ENCODE measurements at regions not wholly inside any gene's neighbourhood (a gene's known extent, or its start where the extent isn't known, plus 50 kb on each side); places are given as distances from the start of the nearest gene placed in this dataset.
"Not testable (repeated sequence)": the region's sequence is repeated elsewhere in the genome, so short reads cannot be mapped to it uniquely, and the experiment has no call there.

DNA sequence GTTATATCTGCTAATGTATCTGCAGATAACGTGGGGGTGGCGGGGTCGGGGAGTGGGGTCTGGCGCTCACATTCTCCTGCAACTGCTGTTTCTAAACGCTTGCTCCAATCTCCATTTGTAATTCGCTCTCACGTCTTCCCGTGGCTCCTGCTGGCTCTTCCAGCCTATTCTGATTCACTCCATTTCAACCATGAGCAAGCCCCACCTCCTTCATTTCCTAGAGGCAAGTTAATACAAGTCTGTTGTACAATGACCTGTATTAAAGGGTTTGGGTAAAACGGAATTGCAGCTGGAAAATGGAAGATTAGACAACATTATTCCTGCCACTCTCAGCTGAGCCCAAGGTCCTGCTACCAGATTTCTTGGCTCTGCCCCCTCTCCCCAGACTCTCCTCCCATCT, 132.3 kb downstream of the CSNK2A3 start:
- POLR2A ChIA-PET, result no interaction called here

DNA sequence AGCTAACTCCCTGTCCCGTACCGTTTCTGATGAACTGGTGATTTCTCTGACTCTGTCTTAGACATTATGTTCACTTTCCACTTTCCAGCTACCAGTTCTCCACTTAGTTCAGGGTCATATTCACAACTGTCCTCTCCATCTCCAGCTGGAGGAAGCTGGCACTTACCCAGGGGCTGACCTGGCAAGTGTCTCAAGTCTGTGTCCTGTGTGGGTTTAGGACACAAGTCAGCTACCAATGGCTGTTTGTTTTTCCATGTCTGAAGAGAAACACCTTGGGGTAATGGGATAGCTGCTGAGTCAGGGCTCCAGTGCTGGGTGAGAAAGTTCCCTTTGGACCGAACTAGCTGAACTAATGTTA, 134.4 kb downstream of the CSNK2A3 start:
- POLR2A ChIA-PET, result no interaction called here
- CTCF ChIA-PET, result no interaction called here

More for the DNA sequence above, 132.3 kb downstream of the CSNK2A3 start:
- CTCF ChIA-PET, result no interaction called here

DNA sequence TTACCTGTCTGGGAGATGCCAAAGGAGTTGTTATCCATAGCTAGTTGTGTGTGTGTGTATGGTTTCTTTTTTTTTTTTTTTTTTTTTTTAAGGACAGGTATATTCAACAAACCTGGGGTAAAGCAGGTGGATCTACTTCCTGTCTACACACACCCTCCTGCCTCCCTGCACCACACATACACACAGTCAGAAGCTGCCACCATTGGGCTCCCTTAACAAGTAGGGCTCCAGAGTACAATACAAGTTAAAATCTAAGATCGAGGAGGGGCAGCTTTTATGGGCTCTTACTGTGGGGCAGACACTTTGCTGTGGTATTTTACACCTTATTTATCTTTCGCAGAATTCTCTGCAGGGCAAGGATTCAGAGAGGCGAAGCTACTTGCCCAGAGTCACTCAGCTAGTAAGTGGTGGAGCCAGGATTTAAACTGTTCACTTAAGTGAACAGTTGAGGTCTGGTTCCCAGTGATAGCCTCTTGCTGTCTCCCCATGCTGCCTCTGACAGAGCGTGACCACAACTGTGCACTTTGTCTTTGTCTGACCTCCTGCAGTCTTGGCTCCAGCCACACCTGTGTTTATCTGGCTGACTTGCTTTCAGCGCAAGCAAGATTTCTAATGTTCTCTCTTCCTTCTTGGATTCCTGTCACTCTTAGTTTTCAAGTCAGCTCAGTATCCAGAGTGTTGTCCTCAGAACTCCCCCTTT, 135.0 kb downstream of the CSNK2A3 start:
- POLR2A ChIA-PET, result no interaction called here
- CTCF ChIA-PET, result interaction anchor here (0.7 kb wide), 1 partner anchor 569 kb away, joined by 3 read pairs; no protein-coding TSS in a partner anchor

DNA sequence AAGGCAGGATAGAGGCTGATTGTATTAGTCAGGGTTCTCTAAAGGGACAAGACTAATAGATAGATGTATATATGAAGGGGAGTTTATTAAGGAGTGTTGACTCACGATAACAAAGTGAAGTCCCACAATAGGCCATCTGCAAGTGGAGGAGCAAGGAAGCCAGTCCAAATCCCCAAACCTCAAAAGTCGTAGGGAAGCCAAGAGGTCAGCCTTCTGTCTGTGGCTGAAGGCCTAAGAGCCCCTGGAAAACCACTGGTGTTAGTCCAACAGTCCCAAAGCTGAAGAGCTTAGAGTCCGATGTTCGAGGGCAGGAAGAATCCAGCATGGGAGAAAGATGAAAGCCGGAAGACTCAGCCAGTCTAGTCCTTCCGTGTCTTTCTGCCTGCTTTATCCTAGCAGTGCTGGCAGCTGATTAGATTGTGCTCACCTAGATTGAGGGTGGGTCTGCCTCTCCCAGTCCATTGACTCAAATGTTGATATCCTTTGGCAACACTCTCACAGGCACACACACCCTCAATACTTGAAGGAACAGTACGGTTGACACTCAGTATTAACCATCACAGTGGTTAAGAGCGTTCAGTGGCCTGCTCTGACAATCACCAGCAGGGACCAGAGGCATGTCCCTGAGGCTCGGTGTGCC, 135.6 kb downstream of the CSNK2A3 start:
- ChIA-PET CTCF (interaction anchor here (0.7 kb wide), 1 partner anchor 570 kb away, joined by 3 read pairs; no protein-coding TSS in a partner anchor), POLR2A (no interaction called here)

DNA sequence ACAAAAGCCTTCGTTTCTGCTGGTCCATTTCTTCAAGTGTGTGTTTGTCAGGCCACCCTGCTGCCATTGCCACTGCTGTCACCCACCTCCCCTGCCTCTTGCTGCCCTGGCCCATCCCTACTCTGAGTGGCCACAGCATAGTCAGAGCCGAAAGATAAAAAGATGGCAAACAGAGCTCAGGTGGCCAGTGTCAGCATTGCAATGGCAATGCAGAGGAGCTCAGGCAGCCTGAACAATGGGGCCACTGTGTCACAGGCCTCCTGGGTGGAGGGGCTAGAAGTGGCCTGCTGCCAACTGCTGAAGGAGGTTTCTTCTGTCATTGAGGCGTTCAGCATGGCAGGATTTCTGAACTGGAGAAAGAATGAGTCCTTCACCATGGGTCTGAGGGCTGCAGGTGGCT, 137.1 kb downstream of the CSNK2A3 start:
- POLR2A ChIA-PET, result no interaction called here
- CTCF ChIA-PET, result no interaction called here

DNA sequence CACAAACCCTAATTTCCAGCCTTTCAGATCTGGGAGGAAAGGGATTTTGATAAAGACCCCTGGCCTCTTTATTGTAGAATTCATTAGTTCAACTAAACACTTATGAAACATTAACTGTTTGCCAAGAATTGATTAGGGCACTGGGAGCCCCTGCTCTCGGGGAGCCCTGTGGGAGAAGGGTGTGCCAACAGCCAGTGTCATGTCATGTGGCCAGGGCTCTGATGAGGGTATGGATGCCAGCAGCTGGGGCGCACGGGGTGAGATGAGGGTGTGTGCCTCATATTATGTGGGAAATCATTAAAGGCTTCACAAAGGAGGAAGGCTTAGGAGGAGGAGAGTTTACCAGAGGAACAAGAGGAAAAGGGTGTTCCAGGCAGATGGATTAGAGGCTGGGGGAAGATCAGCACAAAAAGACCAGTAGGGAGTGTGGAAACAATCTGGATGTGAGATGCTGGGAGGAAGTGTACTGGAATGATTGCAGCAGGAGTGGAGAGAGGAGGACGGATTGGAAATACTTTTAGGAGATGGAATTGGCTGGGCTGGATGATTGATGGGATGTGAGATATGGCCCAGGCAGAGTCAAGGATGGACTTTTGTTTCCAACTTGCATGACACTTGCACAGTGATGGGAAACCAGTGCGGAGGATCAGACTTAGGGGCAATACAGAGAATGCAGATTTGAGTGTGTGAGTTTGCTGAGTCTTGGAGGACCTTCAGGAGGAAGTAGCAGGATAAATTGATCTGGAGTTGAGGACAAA, 137.8 kb downstream of the CSNK2A3 start:
- ChIA-PET CTCF (no interaction called here), POLR2A (no interaction called here)

DNA sequence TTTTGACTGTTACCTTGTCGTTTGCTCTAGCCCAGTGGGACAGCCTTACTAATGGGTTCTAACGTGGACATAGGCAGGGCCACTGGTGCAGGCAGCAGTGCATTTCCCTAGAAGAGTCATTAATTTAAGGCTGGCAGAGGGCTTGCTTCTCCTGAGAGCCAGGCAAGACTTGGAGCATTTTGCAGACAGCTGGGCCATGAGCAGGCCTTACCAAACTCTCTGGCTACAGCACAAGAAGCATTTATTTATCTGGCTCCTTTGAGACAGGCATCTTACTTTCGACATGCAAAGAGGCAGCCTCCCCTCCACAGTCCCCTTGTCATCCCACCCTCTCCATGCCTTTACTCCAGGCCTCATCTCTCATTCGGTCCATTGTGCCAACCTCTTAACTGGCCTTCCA, 139.9 kb downstream of the CSNK2A3 start:
- POLR2A ChIA-PET, result no interaction called here
- CTCF ChIA-PET, result no interaction called here

DNA sequence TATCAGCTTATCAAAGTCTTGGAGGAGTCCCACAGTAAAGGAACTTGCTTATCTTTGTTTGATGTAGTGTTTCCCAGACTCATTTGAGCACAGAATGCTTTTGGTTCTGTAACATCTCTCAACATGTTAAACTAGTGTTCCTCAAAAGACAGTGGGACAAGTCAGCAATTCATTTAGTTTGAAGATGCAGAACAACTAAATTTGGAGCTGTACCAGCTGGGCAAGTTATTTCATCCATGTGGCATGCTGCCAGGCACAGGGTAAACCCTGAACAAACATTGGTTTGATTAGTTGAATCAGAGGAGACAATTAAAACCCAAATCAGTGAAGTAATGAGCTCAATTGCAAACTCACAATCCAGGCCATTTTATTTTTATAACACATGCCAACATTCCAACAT, 141.2 kb downstream of the CSNK2A3 start:
- CTCF ChIA-PET, result no interaction called here
- POLR2A ChIA-PET, result no interaction called here

DNA sequence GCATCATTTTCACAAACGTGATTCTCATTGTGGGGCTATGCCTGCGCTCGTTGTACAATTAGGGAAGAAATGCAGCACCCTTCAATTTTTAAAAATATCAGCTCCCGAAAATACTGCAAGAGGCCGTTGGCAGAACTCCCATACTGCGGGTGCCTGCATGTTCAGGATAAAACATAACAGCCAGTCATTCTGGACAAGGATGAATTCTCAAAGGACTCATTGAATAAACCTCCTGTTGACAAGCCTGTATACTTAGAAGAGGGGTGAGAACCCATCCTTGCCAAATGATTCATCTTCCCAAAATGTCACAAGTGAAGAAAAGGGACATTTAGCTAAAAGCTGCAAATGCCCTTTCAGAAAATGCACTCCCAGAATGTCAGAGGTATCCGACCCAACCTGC, 141.9 kb downstream of the CSNK2A3 start:
- CTCF ChIA-PET, result no interaction called here
- POLR2A ChIA-PET, result no interaction called here

DNA sequence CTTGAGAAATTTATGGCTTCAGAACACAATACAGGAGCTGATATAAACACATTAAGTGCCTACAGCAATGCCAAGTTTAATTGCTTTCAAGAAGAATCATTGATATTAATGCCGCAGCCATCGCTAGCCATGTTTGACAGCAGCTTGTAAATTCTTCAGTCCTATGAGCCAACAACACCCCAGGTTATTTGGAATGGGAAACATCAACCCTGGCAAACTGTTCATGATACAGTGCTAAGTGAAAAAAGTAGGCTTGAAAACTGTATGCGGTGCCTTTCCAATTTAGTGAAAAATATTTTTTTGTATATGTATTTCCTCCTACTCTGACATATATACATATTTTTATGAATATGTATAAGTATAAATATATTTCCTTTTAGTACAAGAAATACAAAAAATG, 142.6 kb downstream of the CSNK2A3 start:
- ChIA-PET POLR2A (no interaction called here), CTCF (no interaction called here)

DNA sequence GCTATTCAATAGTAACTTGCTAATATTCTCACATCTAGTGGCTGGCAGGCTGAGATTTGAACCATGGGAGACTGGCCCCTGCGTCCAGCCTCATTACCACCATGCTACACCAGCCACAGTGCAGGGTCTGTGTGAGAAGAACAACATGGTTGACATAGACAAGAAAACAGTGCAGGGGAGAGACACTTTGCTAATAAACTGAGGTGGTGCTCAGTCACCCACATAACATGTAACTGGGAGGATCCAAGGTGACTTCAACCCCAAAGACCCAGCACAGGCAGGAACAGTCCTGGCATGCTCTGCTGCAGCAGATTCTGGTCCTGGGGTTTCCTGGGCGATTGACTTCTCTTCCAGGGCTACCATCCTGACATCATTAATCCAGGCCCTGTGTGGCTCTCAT, 143.1 kb downstream of the CSNK2A3 start:
- POLR2A ChIA-PET, result no interaction called here
- CTCF ChIA-PET, result no interaction called here

DNA sequence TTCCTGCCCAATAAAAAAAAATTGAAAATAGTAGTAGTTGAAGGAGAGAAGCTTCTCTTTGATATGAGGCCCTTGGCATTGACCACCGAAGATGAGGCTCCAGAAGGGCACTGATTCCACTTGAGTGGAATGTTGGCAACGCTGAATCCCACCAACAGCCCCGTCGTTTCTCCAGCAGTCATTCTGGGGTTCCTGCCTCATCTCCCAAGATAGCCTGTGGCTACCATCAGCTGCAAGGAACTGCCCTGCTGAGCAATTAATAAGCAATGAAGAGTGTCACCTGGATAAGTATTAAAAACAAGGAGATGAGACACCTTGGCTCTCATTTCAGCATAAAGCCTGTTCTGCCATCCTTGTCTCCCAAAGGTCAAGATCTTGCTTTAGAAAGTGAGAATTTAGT, 144.1 kb downstream of the CSNK2A3 start:
- CTCF ChIA-PET, result no interaction called here
- POLR2A ChIA-PET, result no interaction called here

DNA sequence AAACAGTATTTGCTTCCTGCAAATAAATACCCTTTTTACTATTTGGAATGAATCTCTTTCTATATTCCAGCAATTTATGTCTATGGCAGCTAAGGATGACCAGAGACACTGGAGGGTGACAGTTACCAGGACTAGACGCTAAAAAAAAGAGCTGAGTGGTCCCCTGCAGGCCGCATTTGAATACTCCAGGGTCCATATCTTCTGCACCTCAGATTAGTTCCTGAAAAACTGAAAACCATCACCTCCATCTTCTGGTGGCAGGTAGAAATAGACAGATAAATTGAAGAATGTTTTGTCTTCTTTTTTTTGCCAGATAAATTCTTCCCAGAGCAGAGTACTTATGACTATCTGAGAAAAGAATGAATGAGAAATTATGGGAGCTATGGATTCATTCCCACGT, 145.6 kb downstream of the CSNK2A3 start:
- POLR2A ChIA-PET, result no interaction called here

DNA sequence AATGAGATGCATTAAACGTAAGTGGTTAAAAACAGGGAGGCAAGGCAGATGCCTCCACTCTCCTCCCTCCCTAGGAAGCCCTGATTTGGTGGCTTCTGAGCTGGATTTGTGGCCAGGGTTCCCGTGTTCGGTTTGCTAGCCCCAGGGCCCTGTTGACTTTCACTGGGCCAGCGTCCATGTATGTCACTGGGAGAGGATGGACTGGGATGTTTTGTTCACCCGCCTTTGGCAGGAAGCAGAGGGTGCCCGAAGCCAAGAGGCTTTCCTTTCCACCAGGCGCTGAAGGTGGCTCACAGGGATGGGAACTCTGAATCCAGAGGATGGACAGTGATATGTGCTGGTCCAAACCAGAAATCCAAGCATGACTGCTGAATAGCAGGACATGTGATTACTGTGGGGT, 146.6 kb downstream of the CSNK2A3 start:
- CTCF ChIA-PET, result no interaction called here
- POLR2A ChIA-PET, result no interaction called here

More for the DNA sequence above, 145.6 kb downstream of the CSNK2A3 start:
- CTCF ChIA-PET, result interaction anchor here (1.3 kb wide), 1 partner anchor 180 kb away, joined by 3 read pairs; no protein-coding TSS in a partner anchor

DNA sequence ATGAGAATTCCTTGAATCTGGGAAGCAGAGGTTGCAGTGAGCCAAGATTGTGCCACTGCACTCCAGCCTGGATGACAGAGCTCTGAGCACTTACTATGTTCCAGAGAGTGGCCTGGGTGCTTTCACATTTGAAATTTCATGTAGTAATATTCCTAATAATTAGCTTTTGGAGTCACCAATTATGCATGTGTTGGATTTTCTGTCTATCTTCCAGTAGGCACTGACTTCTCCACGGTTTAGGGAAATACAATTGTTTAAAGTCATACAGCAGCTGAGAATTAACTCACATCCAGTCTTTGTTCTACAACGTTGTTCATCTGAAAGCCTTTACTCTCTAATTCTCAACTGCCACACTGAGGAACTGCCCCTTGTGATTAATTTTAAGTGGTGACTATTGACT, 150.2 kb downstream of the CSNK2A3 start:
- CTCF ChIA-PET, result interaction anchor here (1.3 kb wide), 1 partner anchor 65 kb away, joined by 3 read pairs; no protein-coding TSS in a partner anchor
- POLR2A ChIA-PET, result no interaction called here

DNA sequence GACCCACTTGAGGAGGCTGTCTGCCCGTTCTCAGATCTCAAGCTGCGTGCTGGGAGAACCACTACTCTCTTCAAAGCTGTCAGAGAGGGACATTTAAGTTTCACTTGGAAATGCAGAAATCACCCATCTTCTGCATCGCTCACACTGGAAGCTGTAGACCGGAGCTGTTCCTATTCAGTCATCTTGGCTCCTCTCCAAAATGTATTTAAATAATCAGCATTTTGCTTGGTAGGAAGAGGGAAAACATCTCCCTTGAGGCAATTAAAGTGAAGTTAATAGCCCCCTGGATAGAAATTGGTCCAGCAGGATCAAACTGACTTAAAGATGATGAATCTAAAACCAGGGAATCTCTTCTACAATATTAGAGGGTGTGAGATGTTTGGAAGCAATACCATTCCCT, 151.7 kb downstream of the CSNK2A3 start:
- CTCF ChIA-PET, POLR2A ChIA-PET: not testable (repeated sequence)

DNA sequence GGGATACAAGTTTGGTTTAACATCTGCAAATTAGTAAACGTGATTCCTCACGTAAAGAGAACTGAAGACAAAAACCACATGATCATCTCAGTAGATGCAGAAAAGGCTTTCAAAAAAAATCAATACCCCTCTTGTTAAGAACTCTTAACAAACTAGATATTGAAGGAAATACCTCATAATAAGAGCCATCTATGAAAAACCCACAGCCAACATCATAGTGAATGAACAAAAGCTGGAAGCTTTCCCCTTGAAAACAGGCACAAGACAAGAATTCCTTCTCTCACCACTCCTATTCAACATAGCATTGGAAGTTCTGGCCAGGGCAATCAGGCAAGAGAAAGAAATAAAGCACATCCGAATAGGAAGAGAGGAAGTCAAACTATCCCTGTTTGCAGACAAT, 160.5 kb downstream of the CSNK2A3 start:
- ChIA-PET CTCF (no interaction called here), POLR2A (no interaction called here)

DNA sequence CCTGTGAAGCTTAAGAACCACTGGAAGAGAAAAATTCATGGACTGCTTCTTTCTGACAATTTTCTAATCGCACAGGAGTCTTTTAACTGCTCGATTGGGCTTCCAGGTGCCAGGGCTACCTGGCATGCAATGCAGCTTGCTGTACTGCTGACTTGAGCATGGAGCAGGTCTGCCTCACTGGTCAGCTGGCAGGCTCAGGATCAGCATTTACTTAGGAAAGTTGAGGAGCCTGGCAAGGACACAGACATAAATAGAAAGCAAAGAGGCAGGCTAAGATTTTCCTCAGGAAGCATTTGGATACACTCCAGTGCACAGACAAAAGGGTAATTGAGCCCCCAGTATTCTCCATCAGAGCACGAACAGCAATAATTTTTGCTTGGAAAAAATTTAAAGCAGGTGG, 163.5 kb downstream of the CSNK2A3 start:
- CTCF ChIA-PET, result no interaction called here
- POLR2A ChIA-PET, result no interaction called here

DNA sequence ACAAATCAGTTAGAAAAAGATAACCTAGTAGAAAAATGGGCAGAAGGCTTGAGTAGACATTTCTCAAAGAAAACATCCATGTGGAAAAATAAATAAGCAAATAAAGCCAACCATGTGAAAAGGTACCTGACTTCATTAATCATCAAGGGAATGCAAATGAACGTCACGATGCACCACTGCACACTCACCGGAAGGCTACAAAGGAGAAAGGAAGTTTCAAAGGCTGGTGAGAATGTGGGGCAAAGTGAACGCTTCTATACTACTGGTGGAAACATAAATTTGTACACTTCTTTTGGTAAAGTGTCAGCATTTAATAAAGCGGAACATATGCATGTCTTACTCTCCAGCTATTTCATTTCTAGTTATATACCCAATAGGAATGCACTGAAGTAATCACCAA, 166.8 kb downstream of the CSNK2A3 start:
- ChIA-PET POLR2A (no interaction called here), CTCF (no interaction called here)

DNA sequence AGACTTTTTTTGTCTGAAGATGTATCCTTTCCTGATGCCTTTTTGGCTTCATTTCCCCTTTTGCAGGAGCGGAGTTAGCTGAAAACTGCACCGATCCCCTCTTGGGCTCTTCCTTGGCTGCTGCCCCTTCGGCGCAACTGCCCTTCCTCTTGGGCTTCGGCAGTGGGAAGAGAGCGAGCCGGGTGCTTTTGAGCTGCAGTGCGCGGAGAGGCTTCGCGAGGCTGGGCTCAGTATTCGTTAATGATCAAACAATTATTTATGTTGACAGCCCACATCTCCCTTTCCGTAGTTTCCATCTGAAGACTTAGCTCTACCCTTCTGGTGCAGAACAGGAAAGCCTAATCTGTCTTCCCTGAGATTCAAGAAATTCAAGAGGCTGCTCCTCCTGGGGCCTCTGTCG, 170.8 kb downstream of the CSNK2A3 start:
- ChIA-PET POLR2A (no interaction called here), CTCF (no interaction called here)
